GM12801 (cell line): ENCODE measurements at regions not wholly inside any gene's neighbourhood (a gene's known extent, or its start where the extent isn't known, plus 50 kb on each side); places are given as distances from the start of the nearest gene placed in this dataset.

Experiments
- CTCF ChIP-seq: IDR thresholded peaks from one replicate; pipeline ENCODE4 v1.5.1; 2011; ENCODE audit warnings: control low read depth; ENCODE audit not compliant: insufficient read length; ENCODE audit errors: extremely low read depth

DNA sequence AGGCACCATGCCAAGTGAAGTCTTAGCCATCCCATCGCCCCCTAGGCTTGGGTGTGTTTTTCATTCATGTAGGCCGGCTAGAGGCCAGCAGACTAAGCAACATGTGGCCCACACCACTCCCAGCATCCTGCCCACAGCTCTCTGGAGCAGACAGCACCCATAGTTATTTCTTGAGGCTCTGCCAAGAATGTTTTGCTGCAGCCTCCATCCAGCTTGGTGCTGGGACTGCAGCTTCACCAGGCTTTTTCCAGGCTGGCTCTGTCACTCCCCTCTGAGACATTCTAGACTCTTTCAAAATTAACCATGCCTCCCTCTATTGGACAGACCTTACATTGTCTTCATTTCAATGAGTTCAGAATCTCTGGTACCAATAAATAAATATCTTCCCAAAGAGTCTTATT, 104.2 kb downstream of the DUSP10 start:
- no peak for TF ChIP-seq CTCF

DNA sequence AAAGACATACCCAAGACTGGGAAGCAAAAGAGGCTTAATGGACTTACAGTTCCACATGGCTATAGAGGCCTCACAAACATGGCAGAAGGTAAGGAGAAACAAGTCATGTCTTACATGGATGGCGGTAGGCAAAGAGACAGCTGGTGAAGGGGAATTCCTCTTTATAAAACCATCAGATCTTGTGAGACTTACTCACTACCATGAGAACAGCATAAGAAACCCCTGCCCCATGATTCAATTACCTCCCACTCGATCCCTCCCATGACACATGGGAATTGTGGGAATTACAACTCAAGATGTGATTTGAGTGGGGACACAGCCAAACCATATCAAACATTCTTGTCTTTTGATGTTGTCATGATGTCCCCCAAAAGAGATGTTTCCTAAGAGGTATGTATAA, 103.3 kb downstream of the DUSP10 start:
- no peak for TF ChIP-seq CTCF

DNA sequence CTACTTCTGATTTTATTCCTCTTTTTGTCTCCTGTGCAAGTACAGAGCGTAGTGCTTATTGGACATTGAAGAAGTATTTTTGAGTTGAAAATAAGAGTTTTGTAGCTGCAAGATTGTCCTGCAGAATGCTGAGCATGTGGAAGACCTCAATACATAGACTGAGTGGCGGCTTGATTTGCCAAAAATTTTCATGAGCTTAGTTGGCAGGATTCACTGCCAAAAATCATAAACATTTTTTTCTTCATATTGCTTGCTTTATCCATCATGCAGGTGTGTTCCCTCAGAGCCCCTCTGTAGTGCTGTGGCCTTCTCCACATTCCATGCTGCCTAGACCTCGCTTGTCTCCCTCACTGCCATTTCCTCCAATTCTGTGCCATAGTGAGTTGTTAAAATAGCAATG, 100.1 kb downstream of the DUSP10 start:
- no peak for TF ChIP-seq CTCF

- no peak for TF ChIP-seq CTCF
Measured at GRCh38 chr1:221643404-221644144, 98.3 kb downstream of the DUSP10 start.

DNA sequence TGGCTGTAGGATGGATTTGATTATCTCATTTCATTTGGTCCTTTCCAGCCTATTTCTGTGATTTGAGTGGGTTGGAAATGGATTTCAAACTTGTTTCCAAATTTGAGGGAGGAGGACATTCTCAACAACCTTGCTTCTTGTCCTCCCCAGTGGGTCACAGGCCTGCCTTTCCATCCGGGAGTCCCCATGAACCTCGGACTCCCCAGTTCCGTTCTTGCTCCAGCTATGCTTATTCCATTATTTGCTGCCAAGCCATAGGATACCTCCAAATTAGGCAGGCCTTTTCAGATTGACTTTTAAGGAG, 97.8 kb downstream of the DUSP10 start:
- no peak for TF ChIP-seq CTCF

DNA sequence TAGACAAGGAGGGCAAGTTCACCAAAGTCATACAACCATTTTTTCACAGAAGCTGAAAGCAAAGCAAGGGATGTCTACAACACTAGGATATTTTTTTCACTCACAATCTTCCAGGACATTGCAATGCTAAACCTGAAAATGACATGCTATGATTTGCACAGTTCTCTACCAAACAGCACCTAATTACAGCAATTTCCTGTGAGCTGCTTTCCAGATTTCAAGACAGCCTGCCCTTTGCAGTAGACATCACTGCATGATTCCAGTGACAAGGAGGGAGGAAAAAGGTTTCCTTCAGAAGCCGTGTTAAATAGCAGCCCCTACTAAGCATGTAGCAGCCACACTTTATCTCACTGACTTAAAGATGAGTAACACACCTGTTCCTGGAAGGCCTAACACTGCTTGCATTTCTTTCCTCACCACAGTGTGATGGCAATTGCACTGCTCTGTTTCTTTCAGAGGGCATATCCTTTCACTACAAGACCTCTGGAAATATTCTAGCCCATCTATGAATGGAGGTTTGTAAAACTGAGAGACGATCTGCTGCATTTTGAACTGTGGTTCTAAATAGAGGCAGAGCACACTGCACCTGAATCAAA, 97.1 kb downstream of the DUSP10 start:
- no peak for TF ChIP-seq CTCF

DNA sequence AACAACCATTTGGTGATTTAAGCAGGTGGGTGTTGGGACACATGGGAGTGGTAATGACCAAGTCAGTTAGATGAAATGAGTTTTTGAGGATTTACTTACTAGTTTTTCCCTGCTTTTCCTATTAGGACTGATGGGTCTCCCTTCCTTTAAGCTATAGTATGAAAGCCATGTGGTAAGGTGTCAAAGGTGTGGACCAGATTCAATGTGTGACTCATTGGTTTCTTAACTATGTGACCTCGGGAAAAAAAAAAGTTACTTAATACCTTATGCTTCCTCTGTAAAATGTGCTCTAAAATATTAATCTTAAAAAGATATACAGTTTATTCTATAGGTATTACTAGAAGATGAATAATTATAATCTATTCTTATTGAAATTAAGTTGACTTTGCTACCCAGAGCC, 93.7 kb downstream of the DUSP10 start:
- no peak for TF ChIP-seq CTCF
